K562 (cell line): ENCODE measurements at regions not wholly inside any gene's neighbourhood (a gene's known extent, or its start where the extent isn't known, plus 50 kb on each side); places are given as distances from the start of the nearest gene placed in this dataset.

Experiments used
- ASH1L ChIP-seq: fragments of 450-650 bp; IDR thresholded peaks from 2 replicates; pipeline ENCODE4 v1.6.1; 2018; ENCODE audit warnings: borderline replicate concordance, mild to moderate bottlenecking, low read depth; ENCODE audit not compliant: partially characterized antibody
- BACH1 ChIP-seq: fragments of 200-800 bp; sonication (Bioruptor generic); IDR thresholded peaks from 2 replicates; pipeline ENCODE4 v1.6.1; 2016; ENCODE audit warnings: missing genetic modification characterization, missing compliant biosample characterization
- CREM ChIP-seq: IDR thresholded peaks from 2 replicates; pipeline ENCODE4 v1.6.1; 2014; ENCODE audit warnings: antibody characterized with exemption, low read depth
- E2F1 ChIP-seq: sonication (generic); formaldehyde crosslinking; IDR thresholded peaks from 2 replicates; pipeline ENCODE4 v1.8.1; 2023; ENCODE audit warnings: mild to moderate bottlenecking, missing genetic modification reagents, moderate library complexity
- ESRRA ChIP-seq: fragments of 450-650 bp; IDR thresholded peaks from 2 replicates; pipeline ENCODE4 v1.6.1; 2014; ENCODE audit warnings: low read depth, mild to moderate bottlenecking, moderate library complexity, borderline replicate concordance
- ETS2 ChIP-seq: IDR thresholded peaks from 2 replicates; pipeline ENCODE4 v1.6.1; 2016; ENCODE audit warnings: borderline replicate concordance, missing genetic modification characterization, mild to moderate bottlenecking, moderate library complexity, missing compliant biosample characterization; ENCODE audit not compliant: poor library complexity, severe bottlenecking
- GTF2A2 ChIP-seq: IDR thresholded peaks from 2 replicates; pipeline ENCODE4 v1.6.1; 2016; ENCODE audit warnings: mild to moderate bottlenecking, missing genetic modification characterization, missing compliant biosample characterization
- HLTF ChIP-seq: fragments of 450-650 bp; IDR thresholded peaks from 2 replicates; pipeline ENCODE4 v1.6.1; 2016
- NFATC3 ChIP-seq: fragments of 450-650 bp; IDR thresholded peaks from 2 replicates; pipeline ENCODE4 v1.6.1; 2017; ENCODE audit warnings: mild to moderate bottlenecking
- NR4A1 ChIP-seq, 2 experiments: fragments of 250-450 bp in 1 of 2; fragments of 450-650 bp in 1 of 2; sonication (Bioruptor Pico) in 1 of 2; IDR thresholded peaks; 2 replicates each; pipeline versions ENCODE4 v1.4.0 to v1.6.1; 2016 to 2020; ENCODE audit warnings: mild to moderate bottlenecking in 2 of 2, missing compliant biosample characterization in 1 of 2, missing genetic modification characterization in 1 of 2, moderate library complexity in 1 of 2
- RBM14 ChIP-seq: fragments of 200-400 bp; formaldehyde crosslinking; IDR thresholded peaks from 2 replicates; pipeline ENCODE4 v1.6.1; 2018; ENCODE audit warnings: low read depth, mild to moderate bottlenecking, low read length, moderate library complexity, borderline replicate concordance; ENCODE audit not compliant: insufficient read depth
- SIRT6 ChIP-seq: IDR thresholded peaks from one replicate; pipeline ENCODE4 v1.6.1; 2012; ENCODE audit warnings: low read depth, mild to moderate bottlenecking, control low read depth, inconsistent platforms, low read length, moderate library complexity
- SMARCE1 ChIP-seq: fragments of 450-650 bp; IDR thresholded peaks from 2 replicates; pipeline ENCODE4 v1.7.1; 2016; ENCODE audit warnings: mild to moderate bottlenecking
- SRF ChIP-seq, 2 experiments: fragments of 250-450, 450-650 bp in 1 of 2; sonication (Bioruptor Pico) in 1 of 2; sonication (generic) in 1 of 2; formaldehyde crosslinking; IDR thresholded peaks; 2 replicates each; pipeline versions ENCODE4 v1.5.0 to v1.5.1; 2020 to 2022; ENCODE audit warnings: mild to moderate bottlenecking in 1 of 2, missing genetic modification reagents in 1 of 2
- ZNF121 ChIP-seq: sonication (generic); formaldehyde crosslinking; conservative IDR thresholded peaks from 2 replicates; pipeline ENCODE4 v1.8.0; 2022; ENCODE audit warnings: missing genetic modification reagents
- TF ChIP-seq, protein P1 (sequence below): fragments of 450-650 bp; IDR thresholded peaks from 2 replicates; pipeline ENCODE4 v1.6.1; 2016; ENCODE audit warnings: mild to moderate bottlenecking
- TF ChIP-seq, protein P2 (sequence below), 2 experiments: IDR thresholded peaks in 1 of 2; conservative IDR thresholded peaks in 1 of 2; 2 replicates each; pipeline ENCODE4 v1.6.1; 2016; ENCODE audit warnings: low read depth in 2 of 2, mild to moderate bottlenecking in 1 of 2, missing compliant biosample characterization in 1 of 2, missing genetic modification characterization in 1 of 2, moderate library complexity in 1 of 2
- TF ChIP-seq, protein P3 (sequence below): IDR thresholded peaks from 2 replicates; pipeline ENCODE4 v1.6.1; 2012; ENCODE audit warnings: low read depth, low read length, improper control_type of control experiment, borderline replicate concordance

GRCh38 chr1:228837817-228838716 lies 102.8 kb downstream of the RHOU start (continued):
- TF ChIP-seq ESRRA (no peak), RBM14 (no peak), NR4A1 (CRISPR knock-in tag; IDR thresholded peaks at IDR 0.05) (no peak), NR4A1 (tag; IDR thresholded peaks at IDR 0.05) (no peak), BACH1 (tag) (no peak), ZNF121 (CRISPR knock-in tag) (no peak), HLTF (peak; percentile 11; the same call in 1 of the 2 replicates), ASH1L (no peak), NFATC3 (no peak), SRF (CRISPR knock-in tag; IDR thresholded peaks at IDR 0.05) (0 out of 4 replicates have a peak, but pooled peaks of 1 of the 2 experiments have one; percentile 39), E2F1 (no peak), ETS2 (tag) (no peak), SMARCE1 (peak; percentile 88), SIRT6 (no peak), CREM (peak; percentile 81), GTF2A2 (tag) (no peak)
- TF ChIP-seq, protein P1, sequence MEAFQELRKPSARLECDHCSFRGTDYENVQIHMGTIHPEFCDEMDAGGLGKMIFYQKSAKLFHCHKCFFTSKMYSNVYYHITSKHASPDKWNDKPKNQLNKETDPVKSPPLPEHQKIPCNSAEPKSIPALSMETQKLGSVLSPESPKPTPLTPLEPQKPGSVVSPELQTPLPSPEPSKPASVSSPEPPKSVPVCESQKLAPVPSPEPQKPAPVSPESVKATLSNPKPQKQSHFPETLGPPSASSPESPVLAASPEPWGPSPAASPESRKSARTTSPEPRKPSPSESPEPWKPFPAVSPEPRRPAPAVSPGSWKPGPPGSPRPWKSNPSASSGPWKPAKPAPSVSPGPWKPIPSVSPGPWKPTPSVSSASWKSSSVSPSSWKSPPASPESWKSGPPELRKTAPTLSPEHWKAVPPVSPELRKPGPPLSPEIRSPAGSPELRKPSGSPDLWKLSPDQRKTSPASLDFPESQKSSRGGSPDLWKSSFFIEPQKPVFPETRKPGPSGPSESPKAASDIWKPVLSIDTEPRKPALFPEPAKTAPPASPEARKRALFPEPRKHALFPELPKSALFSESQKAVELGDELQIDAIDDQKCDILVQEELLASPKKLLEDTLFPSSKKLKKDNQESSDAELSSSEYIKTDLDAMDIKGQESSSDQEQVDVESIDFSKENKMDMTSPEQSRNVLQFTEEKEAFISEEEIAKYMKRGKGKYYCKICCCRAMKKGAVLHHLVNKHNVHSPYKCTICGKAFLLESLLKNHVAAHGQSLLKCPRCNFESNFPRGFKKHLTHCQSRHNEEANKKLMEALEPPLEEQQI = no peak
- TF ChIP-seq, protein P2, sequence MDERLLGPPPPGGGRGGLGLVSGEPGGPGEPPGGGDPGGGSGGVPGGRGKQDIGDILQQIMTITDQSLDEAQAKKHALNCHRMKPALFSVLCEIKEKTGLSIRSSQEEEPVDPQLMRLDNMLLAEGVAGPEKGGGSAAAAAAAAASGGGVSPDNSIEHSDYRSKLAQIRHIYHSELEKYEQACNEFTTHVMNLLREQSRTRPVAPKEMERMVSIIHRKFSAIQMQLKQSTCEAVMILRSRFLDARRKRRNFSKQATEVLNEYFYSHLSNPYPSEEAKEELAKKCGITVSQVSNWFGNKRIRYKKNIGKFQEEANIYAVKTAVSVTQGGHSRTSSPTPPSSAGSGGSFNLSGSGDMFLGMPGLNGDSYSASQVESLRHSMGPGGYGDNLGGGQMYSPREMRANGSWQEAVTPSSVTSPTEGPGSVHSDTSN (CRISPR knock-in tag; IDR thresholded peaks at IDR 0.05; ENCODE audit: low read depth) = no peak
- TF ChIP-seq, protein P2 (tag; conservative IDR thresholded peaks at IDR 0.05; ENCODE audit: low read depth) = no peak
- TF ChIP-seq, protein P3, sequence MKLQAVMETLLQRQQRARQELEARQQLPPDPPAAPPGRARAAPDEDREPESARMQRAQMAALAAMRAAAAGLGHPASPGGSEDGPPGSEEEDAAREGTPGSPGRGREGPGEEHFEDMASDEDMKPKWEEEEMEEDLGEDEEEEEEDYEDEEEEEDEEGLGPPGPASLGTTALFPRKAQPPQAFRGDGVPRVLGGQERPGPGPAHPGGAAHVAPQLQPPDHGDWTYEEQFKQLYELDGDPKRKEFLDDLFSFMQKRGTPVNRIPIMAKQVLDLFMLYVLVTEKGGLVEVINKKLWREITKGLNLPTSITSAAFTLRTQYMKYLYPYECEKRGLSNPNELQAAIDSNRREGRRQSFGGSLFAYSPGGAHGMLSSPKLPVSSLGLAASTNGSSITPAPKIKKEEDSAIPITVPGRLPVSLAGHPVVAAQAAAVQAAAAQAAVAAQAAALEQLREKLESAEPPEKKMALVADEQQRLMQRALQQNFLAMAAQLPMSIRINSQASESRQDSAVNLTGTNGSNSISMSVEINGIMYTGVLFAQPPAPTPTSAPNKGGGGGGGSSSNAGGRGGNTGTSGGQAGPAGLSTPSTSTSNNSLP = no peak
